GM18526 (cell line): ENCODE measurements at regions not wholly inside any gene's neighbourhood (a gene's known extent, or its start where the extent isn't known, plus 50 kb on each side); places are given as distances from the start of the nearest gene placed in this dataset.

Source experiments
- POLR2A ChIP-seq: IDR thresholded peaks from 3 replicates; pipeline ENCODE4 v1.6.1; 2011; ENCODE audit not compliant: insufficient read length; ENCODE audit errors: extremely low read depth

- no peak for TF ChIP-seq POLR2A
These were observed 143.1 kb downstream of the S1PR1 start for GRCh38 chr1:101379950-101380349.

DNA sequence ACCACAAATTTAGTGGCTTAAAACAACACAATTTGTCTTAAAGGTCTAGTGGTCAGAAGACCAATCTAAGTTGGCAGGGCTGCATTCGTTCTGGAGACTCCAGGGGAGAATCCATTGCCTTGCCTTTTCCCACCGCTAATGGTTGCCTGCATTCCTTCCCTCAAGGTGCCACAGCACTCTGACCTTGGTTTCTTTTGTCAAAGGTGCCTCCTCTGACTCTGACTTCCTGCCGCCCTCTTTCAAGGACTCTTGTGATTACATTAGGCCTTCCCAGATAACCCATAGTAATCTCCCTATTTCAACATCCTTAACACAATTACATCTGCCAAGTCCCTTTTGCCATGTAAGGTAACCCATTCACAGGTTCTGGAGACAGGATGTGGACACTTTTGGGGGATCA is 145.3 kb downstream of the S1PR1 start:
- no peak for TF ChIP-seq POLR2A

DNA sequence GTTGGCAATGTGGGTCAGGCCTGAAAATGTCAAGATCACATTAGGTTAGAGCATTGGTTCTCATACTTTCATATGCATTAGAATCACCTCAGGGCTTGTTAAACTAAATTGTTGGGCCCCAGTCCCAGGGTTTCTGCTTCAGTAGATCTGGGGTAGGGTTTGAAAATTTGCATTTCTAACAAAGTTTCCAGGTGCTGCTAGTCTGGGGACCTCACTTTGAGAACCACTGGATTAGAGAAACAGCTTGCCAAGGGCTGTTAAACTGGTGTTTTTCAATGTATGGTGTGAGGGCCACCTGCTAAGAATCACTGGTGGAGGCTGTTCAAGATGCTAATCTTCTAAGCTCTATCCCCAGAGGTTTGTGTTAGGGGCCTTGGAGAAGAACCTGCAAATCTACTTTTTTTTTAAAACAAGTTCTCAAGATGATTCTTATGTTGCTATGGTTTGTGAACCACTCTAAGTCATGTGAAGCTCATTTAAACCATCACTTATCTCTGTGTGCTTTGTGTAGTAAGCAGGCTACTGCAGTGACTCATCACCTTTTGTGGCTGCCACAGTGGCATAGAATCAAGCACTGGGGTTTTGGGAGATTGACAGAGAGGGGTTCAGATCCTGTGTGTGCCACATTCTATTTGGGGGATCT is 152.2 kb downstream of the S1PR1 start:
- no peak for TF ChIP-seq POLR2A

- TF ChIP-seq POLR2A: no peak
These were observed 152.7 kb downstream of the S1PR1 start for GRCh38 chr1:101389547-101389929.

DNA sequence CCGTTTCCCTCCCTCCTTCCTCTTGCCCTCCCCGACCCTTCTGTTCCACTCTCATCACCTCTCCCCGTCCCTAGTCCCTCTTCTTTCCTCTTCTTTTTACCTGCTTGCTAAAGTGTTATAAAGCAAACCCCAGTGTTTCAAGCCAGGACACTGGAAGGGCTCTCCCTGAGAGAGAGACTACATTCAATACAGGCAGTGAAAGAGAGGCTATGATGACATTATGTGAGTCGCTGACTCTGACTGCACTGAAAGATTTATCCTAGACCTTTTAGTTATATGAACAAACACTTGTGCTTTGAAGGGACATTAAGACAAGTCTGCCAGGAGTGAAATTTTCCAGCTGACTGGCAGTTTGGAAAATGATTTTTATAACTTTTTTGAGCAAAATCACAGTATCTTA is 155.7 kb downstream of the S1PR1 start:
- TF ChIP-seq POLR2A: no peak

- TF ChIP-seq POLR2A: no peak
These were observed 157.2 kb downstream of the S1PR1 start for GRCh38 chr1:101394041-101394440.

DNA sequence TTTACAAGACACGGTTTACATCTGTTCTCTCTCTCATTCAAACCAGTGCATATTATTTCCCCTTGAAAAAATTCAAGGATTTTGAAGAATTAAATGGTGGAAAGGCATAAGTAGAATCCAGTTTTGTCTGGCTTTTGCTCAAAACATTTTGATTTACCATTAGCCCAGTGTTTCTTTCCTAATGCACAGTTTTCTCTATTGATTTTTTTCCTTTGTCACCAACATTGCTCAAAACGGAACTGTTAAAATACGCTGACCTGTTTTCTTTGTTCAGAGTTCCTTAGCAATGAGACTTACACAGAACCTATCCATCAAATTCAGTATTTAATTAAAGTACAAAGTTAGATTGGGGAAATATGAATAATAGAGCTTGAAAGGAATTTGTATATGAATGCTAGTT is 162.4 kb downstream of the S1PR1 start:
- TF ChIP-seq POLR2A: no peak

GRCh38 chr1:101406271-101406670 is 169.5 kb downstream of the S1PR1 start:
- no peak for TF ChIP-seq POLR2A

DNA sequence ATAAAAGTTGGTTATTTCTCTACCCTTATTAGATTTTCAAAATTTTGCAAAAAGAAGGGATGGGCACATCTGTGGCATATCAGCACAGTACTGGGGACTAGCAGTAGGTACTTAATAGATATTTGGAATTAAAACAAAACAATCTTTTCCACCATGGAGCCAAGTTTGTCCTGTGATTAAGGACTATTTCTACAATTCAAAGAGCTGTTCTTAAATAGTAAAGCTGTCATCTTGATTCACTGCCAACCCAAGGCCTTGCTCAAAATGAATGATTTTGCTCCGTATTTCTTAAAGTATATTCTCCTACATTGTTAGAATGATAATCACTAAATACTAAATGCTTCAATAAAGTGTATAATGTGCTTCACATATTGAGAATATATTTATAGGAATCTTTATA is 169.9 kb downstream of the S1PR1 start:
- no peak for TF ChIP-seq POLR2A

GRCh38 chr1:101407505-101408211 is 170.8 kb downstream of the S1PR1 start:
- TF ChIP-seq POLR2A: no peak

DNA sequence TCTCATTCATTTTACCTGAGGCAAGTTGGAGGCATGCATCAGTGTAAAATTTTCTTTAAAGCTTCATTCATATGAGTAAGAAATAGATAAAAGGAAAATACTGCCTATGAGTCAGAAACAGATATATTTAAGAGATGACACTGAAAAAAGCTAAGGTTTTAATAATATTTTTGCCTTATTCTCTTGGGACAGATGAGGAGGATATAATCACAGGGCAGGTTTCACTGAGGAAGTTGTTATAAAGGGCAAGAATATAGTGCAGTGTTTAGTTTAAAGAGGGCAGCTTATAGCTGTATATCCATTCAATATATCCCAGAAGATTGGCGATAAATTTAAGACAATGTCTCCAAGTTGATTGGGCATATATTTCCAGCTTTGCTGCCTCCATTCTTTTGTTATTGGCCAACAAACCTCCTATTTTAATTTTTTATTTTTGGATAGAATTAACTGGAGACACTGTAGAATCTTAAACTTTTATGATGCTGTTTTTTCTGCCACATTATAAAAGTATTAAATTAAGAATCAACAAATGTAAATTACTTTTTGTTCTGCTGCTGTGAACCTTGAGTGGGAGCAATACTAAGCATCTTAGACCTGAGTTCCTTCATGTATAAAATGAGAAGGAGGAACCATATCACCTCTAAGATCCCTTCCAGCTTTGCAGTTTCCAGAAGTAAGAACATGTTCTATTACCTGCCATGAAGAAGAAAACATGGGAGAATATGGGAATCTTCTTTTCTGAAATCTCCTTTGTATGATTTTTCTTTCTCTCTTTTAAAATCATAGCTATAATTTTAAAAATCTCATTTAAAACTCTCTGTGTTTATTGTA is 171.6 kb downstream of the S1PR1 start:
- TF ChIP-seq POLR2A: no peak

- TF ChIP-seq POLR2A: peak; percentile 11
These were observed 172.3 kb downstream of the S1PR1 start for GRCh38 chr1:101409102-101409501.

GRCh38 chr1:101410048-101410878 is 173.4 kb downstream of the S1PR1 start:
- no peak for TF ChIP-seq POLR2A

DNA sequence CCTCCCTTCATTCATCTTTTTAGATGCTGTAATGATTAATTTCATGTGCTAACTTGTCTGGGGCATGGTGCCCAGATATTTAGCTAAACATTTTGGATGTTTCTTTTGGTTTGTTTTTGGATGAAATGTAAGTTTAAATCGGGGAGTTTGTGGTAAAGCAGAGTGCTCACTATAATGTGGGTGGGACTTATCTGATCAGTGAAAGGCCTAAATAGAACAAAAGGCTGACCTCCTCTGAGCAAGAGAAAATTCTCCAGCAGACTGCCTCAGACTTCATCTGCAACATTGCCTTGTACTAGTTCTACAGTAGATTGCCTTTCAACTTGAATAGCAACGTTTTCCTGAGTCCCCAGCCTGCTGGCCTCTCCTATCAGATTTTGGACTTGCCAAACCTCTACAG is 183.6 kb downstream of the S1PR1 start:
- no peak for TF ChIP-seq POLR2A

GRCh38 chr1:101428562-101428961 is 191.7 kb downstream of the S1PR1 start:
- TF ChIP-seq POLR2A: no peak
